HepG2 (cell line): ENCODE measurements at regions not wholly inside any gene's neighbourhood (a gene's known extent, or its start where the extent isn't known, plus 50 kb on each side); places are given as distances from the start of the nearest gene placed in this dataset.

Experiments used
- ATAC-seq: fragments of 200-7000 bp; cut with Tn5 transposase; 3 replicates; pipeline ENCODE4 v1.9.1; 2020; ENCODE audit warnings: mild to moderate bottlenecking, moderate library complexity
- BruUV-seq: library from RNA; stranded (reverse); fragments of 400-500 nt; replicated peaks from 2 replicates; lab custom pipeline; 2021; lab: Mats Ljungman, UMichigan
- CTCF ChIA-PET: fragments of 300-600 bp; formaldehyde crosslinking; extraction: SDS; loops from one replicate; lab custom pipeline; 2021; ENCODE audit warnings: low total read pairs, inconsistent platforms, low intra/inter-chr PET ratio; lab: Yijun Ruan, JAX
- POLR2A ChIA-PET: fragments of 350-600 bp; sonication (Branson Sonifier 250); formaldehyde crosslinking; loops from one replicate; lab custom pipeline; 2020; ENCODE audit warnings: antibody characterized with exemption, inconsistent platforms; lab: Yijun Ruan, JAX
- DNase-seq: peaks from one replicate; pipeline ENCODE4 v3.0.0-alpha.2; 2015; ENCODE audit warnings: low spot score
- FAIRE-seq: peaks from 3 replicates; lab custom pipeline; 2011; peaks lifted over from hg19 to GRCh38; lab: Jason Lieb, UNC
- H2AFZ ChIP-seq: one replicate; pipeline ENCODE4 v1.6.1; 2011; ENCODE audit warnings: low read length, inconsistent platforms
- H3K27ac ChIP-seq: fragments of 300-600 bp; 3 replicates; pipeline ENCODE4 v1.8.0; 2011; ENCODE audit warnings: mixed run types, mild to moderate bottlenecking, mixed read lengths, low read length, inconsistent platforms; ENCODE audit not compliant: insufficient read depth; ENCODE audit errors: extremely low read length
- H3K27me3 ChIP-seq, 2 experiments: fragments of 200-600 bp in 1 of 2; 2 replicates in 1 of 2; 3 replicates in 1 of 2; pipeline versions ENCODE4 v1.6.0 to v1.8.0; 2011; ENCODE audit warnings: low read length in 2 of 2, mild to moderate bottlenecking in 2 of 2, moderate library complexity in 2 of 2, inconsistent platforms in 1 of 2; ENCODE audit not compliant: insufficient read depth in 2 of 2, control insufficient read depth in 1 of 2
- H3K36me3 ChIP-seq, 2 experiments: fragments of 200-600 bp in 1 of 2; replicated peaks in 1 of 2; 2 replicates in 1 of 2; 3 replicates in 1 of 2; pipeline versions ENCODE4 v1.5.1 to v1.8.0; 2011; ENCODE audit warnings: low read length in 2 of 2, inconsistent platforms in 1 of 2; ENCODE audit not compliant: insufficient read depth in 2 of 2, control insufficient read depth in 1 of 2
- H3K4me1 ChIP-seq: 2 replicates; pipeline ENCODE4 v1.5.1; 2012; ENCODE audit warnings: low read length, inconsistent platforms; ENCODE audit not compliant: insufficient read depth
- H3K4me2 ChIP-seq: 2 replicates; pipeline ENCODE4 v1.6.0; 2011; ENCODE audit warnings: low read depth, low read length, inconsistent platforms
- H3K4me3 ChIP-seq, 3 experiments: fragments of 200-600 bp in 1 of 3; sonication (generic), shearing (Covaris generic) in 1 of 3; replicated peaks in 1 of 3; 2 replicates each; pipeline ENCODE4 v1.5.1; 2011 to 2016; ENCODE audit warnings: low read length in 3 of 3, inconsistent platforms in 2 of 3, low read depth in 2 of 3, mild to moderate bottlenecking in 2 of 3, control low read depth in 1 of 3, mixed read lengths in 1 of 3; ENCODE audit not compliant: insufficient read depth in 1 of 3
- H3K79me2 ChIP-seq: one replicate; pipeline ENCODE4 v1.6.1; 2011; ENCODE audit warnings: low read length, inconsistent platforms; ENCODE audit not compliant: insufficient read depth
- H3K9ac ChIP-seq: 2 replicates; pipeline ENCODE4 v1.6.0; 2011; ENCODE audit warnings: mild to moderate bottlenecking, low read depth, low read length, inconsistent platforms; ENCODE audit not compliant: insufficient read depth
- H3K9me3 ChIP-seq: 2 replicates; pipeline ENCODE4 v1.5.1; 2012; ENCODE audit warnings: mild to moderate bottlenecking, low read length
- H4K20me1 ChIP-seq: 2 replicates; pipeline ENCODE4 v1.6.0; 2011; ENCODE audit warnings: inconsistent platforms, mild to moderate bottlenecking, low read length, moderate library complexity; ENCODE audit not compliant: insufficient read depth
- ARID4A ChIP-seq: sonication (generic); formaldehyde crosslinking; IDR thresholded peaks from 2 replicates; pipeline ENCODE4 v1.5.0; 2020; ENCODE audit warnings: mild to moderate bottlenecking, missing genetic modification reagents, borderline replicate concordance
- CBFB ChIP-seq: sonication (generic); formaldehyde crosslinking; IDR thresholded peaks from 2 replicates; pipeline ENCODE4 v1.4.0; 2020; ENCODE audit warnings: missing genetic modification reagents
- CCAR2 ChIP-seq: fragments of 200-400 bp; formaldehyde crosslinking; optimal IDR thresholded peaks from 2 replicates; pipeline ENCODE3; 2018; ENCODE audit warnings: low read depth, mild to moderate bottlenecking, low read length, moderate library complexity
- GPN1 ChIP-seq: sonication (generic); formaldehyde crosslinking; IDR thresholded peaks from 2 replicates; pipeline ENCODE4 v1.5.1; 2020; ENCODE audit warnings: missing genetic modification reagents, borderline replicate concordance
- MAFF ChIP-seq: IDR thresholded peaks from 2 replicates; pipeline ENCODE4 v1.6.1; 2011; ENCODE audit warnings: low read depth, low read length, improper control_type of control experiment
- MAFK ChIP-seq, 2 experiments: IDR thresholded peaks in 1 of 2; conservative IDR thresholded peaks in 1 of 2; 2 replicates each; pipeline ENCODE4 v1.6.1; 2011; ENCODE audit warnings: improper control_type of control experiment in 2 of 2, low read length in 2 of 2
- PAXIP1 ChIP-seq: sonication (generic); formaldehyde crosslinking; conservative IDR thresholded peaks from 2 replicates; pipeline ENCODE4 v1.4.0; 2020; ENCODE audit warnings: mild to moderate bottlenecking, missing genetic modification reagents, moderate library complexity
- POLR2A ChIP-seq, 2 experiments: IDR thresholded peaks; 2 replicates each; pipeline ENCODE4 v1.6.1; 2011; ENCODE audit warnings: low read depth in 2 of 2, low read length in 2 of 2, mild to moderate bottlenecking in 1 of 2, moderate library complexity in 1 of 2; ENCODE audit not compliant: insufficient read depth in 1 of 2
- STAG1 ChIP-seq: sonication (generic); formaldehyde crosslinking; IDR thresholded peaks from 2 replicates; pipeline ENCODE4 v1.4.0; 2020; ENCODE audit warnings: missing genetic modification reagents
- ZNF142 ChIP-seq: sonication (generic); formaldehyde crosslinking; IDR thresholded peaks from 2 replicates; pipeline ENCODE4 v1.4.0; 2020; ENCODE audit warnings: missing genetic modification reagents
- ZNF34 ChIP-seq: sonication (generic); formaldehyde crosslinking; IDR thresholded peaks from 2 replicates; pipeline ENCODE4 v1.4.0; 2020; ENCODE audit warnings: mild to moderate bottlenecking, missing genetic modification reagents, borderline replicate concordance
- ZNF644 ChIP-seq: IDR thresholded peaks from 2 replicates; pipeline ENCODE4 v1.6.1; 2016; ENCODE audit warnings: low read depth
- WGBS: methylation state at CpG from one replicate; pipeline ENCODE4 v1.1.6; 2017; ENCODE audit warnings: low lambda C conversion rate; 5-methylcytosine and 5-hydroxymethylcytosine counted together
- in situ Hi-C: cut with HindIII; loops from 2 replicates; pipeline ENCODE4 v1.10.0; 2017; ENCODE audit warnings: low pct_unique_long_range_greater_than_20kb; ENCODE audit not compliant: extremely low pct_ligation_motif_present
- intact Hi-C: fragments of 100-400 bp; cut with micrococcal nuclease; formaldehyde crosslinking; loops from one replicate; pipeline ENCODE4 v1.10.0; 2022; ENCODE audit not compliant: unreplicated experiment

- in situ Hi-C loops: no loop called here
- TF ChIP-seq ZNF644 (CRISPR knock-in tag) (no peak), STAG1 (CRISPR knock-in tag) (no peak), GPN1 (no peak), ZNF34 (CRISPR knock-in tag) (no peak), MAFF (peak; percentile 68), CCAR2 (no peak), CBFB (CRISPR knock-in tag) (no peak), ZNF142 (CRISPR knock-in tag) (no peak), POLR2A (IDR thresholded peaks at IDR 0.05; ENCODE audit: insufficient read depth in 1 of 2, low read depth in 2 of 2, low read length in 2 of 2) (no peak), MAFK (conservative IDR thresholded peaks at IDR 0.05 in 1 of 2, IDR thresholded peaks at IDR 0.05 in 1 of 2; ENCODE audit: low read length in 2 of 2) (peak; percentile 62 to 90), ARID4A (CRISPR knock-in tag) (no peak), PAXIP1 (CRISPR knock-in tag) (no peak)
Observed at GRCh38 chr2:58401936-58402335, 160.8 kb upstream of the FANCL start.

More at GRCh38 chr2:58401936-58402335, 160.8 kb upstream of the FANCL start:
- intact Hi-C loops: no loop called here
- ChIA-PET CTCF (no interaction called here), POLR2A (no interaction called here)
- H3K79me2 ChIP-seq: no peaks in the 10 kb centered on the region
- H3K4me3 ChIP-seq: no peak overlapping the region
- H3K27ac ChIP-seq: no peak overlapping the region
- H3K27me3 ChIP-seq: no peaks in the 10 kb centered on the region
- H3K9ac ChIP-seq: no peak overlapping the region
- ATAC-seq (no peak), FAIRE-seq (no peak), DNase-seq (no peak)
- H3K4me1 ChIP-seq: no peaks in the 10 kb centered on the region
- no peak overlapping the region for H3K4me2 ChIP-seq
- 0% methylated on average over 2 of the region's 2 CpGs for WGBS
- no TSS peak for BruUV-seq
- H3K36me3 ChIP-seq: no peaks in the 10 kb centered on the region
- no peaks in the 10 kb centered on the region for H4K20me1 ChIP-seq
- H3K9me3 ChIP-seq: no peaks in the 10 kb centered on the region
- no peak overlapping the region for H2AFZ ChIP-seq
